Lung (tissue), 11 donors: ENCODE measurements at regions not wholly inside any gene's neighbourhood (a gene's known extent, or its start where the extent isn't known, plus 50 kb on each side); places are given as distances from the start of the nearest gene placed in this dataset.
"Not testable (repeated sequence)": the region's sequence is repeated elsewhere in the genome, so short reads cannot be mapped to it uniquely, and the experiment has no call there.

Experiments
- ATAC-seq: fragments of 200-7000 bp; cut with Tn5 transposase; one replicate; pipeline ENCODE4 v1.9.1; 2020; ENCODE audit warnings: moderate number of reproducible peaks; ENCODE audit not compliant: insufficient read depth, low FRiP score
- DNase-seq, 3 donors: peaks; one replicate each; pipeline ENCODE4 v3.0.0-alpha.2; 2013 to 2017
- H3K27ac ChIP-seq, 2 donors: one replicate each; pipeline ENCODE4 v1.5.1; 2013; ENCODE audit warnings: mild to moderate bottlenecking in 2 of 2, moderate library complexity in 2 of 2, control low read depth in 1 of 2, inconsistent platforms in 1 of 2, low read depth in 1 of 2, low read length in 1 of 2
- H3K27me3 ChIP-seq, 3 donors: one replicate each; pipeline ENCODE4 v1.5.1; 2013; ENCODE audit warnings: low read length in 2 of 3; ENCODE audit not compliant: control insufficient read depth in 3 of 3, insufficient read depth in 3 of 3
- H3K36me3 ChIP-seq, 4 donors: one replicate each; pipeline ENCODE4 v1.5.1; 2013; ENCODE audit warnings: low read length in 4 of 4, mild to moderate bottlenecking in 1 of 4, moderate library complexity in 1 of 4; ENCODE audit not compliant: control insufficient read depth in 4 of 4, insufficient read depth in 4 of 4
- H3K4me1 ChIP-seq, 5 donors: one replicate each; pipeline ENCODE4 v1.5.1; 2013; ENCODE audit warnings: low read length in 5 of 5, mild to moderate bottlenecking in 2 of 5, moderate library complexity in 1 of 5; ENCODE audit not compliant: control insufficient read depth in 5 of 5, insufficient read depth in 5 of 5
- H3K4me3 ChIP-seq: one replicate; pipeline ENCODE4 v1.5.1; 2013; ENCODE audit warnings: mild to moderate bottlenecking, control low read depth, moderate library complexity
- H3K9ac ChIP-seq, 2 donors: one replicate each; pipeline ENCODE4 v1.5.1; 2013; ENCODE audit warnings: low read length in 2 of 2, control low read depth in 1 of 2; ENCODE audit not compliant: insufficient read depth in 1 of 2
- H3K9me3 ChIP-seq, 4 donors: one replicate each; pipeline ENCODE4 v1.5.1; 2013; ENCODE audit warnings: low read length in 3 of 4, mild to moderate bottlenecking in 1 of 4, moderate library complexity in 1 of 4; ENCODE audit not compliant: control insufficient read depth in 4 of 4, insufficient read depth in 3 of 4
- CTCF ChIP-seq: IDR thresholded peaks from 2 replicates; pipeline ENCODE4 v1.5.1; 2012; ENCODE audit warnings: mild to moderate bottlenecking; ENCODE audit errors: control extremely low read depth, extremely low read depth
- WGBS, 2 donors: extraction: QIAGEN DNeasy Blood & Tissue Kit; methylation state at CpG; one replicate each; pipeline ENCODE4 v1.1.7; 2013; 5-methylcytosine and 5-hydroxymethylcytosine counted together
- donor health status: control.
- donor health status: control.
- donor health status: Bipolar disorder and iron deficiency.
- donor health status: healthy.
- donor health status: DM: yes; HTN: yes; CAD: no.

GRCh38 chr21:14040386-14040785 is 170.4 kb downstream of the LIPI start:
- Histone ChIP-seq H3K9me3 (no peaks in the 10 kb centered on the region), H3K36me3 (no peaks in the 10 kb centered on the region), H3K27ac (no peak overlapping the region), H3K4me3 (no peak overlapping the region), H3K27me3 (no peaks in the 10 kb centered on the region), H3K4me1 (peaks cover 0 to 2% (median 0%) of the 10 kb centered on the region in 5 donors), H3K9ac (no peak overlapping the region)
- ATAC-seq (no peak), DNase-seq (no peak)
- WGBS, 2 donors: 92 to 93% methylated on average over 2 of the region's 2 CpGs
- no peak for TF ChIP-seq CTCF

GRCh38 chr21:14028619-14029018 is 182.1 kb downstream of the LIPI start:
- not testable (repeated sequence) for H3K9ac ChIP-seq, H3K27ac ChIP-seq, H3K9me3 ChIP-seq, ATAC-seq, H3K4me3 ChIP-seq, H3K36me3 ChIP-seq, H3K4me1 ChIP-seq, H3K27me3 ChIP-seq
- DNase-seq: peak in 1 of 3 donors; percentile 6
- WGBS, 2 donors: 60 to 67% methylated on average over 2 of the region's 2 CpGs

DNA sequence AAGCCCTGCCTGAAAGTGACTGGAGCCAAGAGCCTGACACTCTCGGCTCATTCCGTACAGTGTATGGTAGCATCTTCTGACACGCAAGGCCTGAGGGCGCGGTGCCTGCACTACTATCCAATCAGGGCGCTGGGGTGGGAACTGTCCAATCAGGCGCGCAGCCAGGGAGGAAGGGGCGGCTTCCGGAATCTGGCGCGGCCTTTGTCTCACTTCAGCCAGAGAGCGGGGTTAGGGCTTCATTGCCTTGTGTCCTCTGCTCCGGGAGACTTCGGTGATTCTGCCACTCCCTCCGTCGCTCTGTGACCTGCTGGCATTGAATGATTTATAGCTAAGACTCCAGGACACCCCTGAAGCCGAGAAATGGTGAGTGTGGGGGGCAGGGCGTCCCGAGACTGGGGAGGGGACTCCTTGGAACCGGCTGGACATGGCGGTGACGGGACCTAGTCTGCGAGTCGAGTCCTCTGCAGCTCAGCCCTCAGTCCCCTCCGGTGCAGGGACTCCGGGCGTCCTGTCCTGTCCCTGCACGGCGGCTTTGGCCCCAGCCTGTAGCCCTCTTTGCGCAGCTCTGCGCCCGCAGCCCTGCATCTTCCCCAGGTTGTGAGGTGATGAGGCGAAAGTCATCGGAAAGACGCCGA is 183.4 kb downstream of the LIPI start:
- Histone ChIP-seq H3K4me3 (peak overlapping the region; percentile 36), H3K27ac (peak overlapping the region in 1 of 2 donors; percentile 53), H3K9ac (peak overlapping the region; percentile 58 to 74)
- ATAC-seq (peak; percentile 99), DNase-seq (peak; percentile 92 to 93 (median 92))
- not testable (repeated sequence) for H3K36me3 ChIP-seq, H3K9me3 ChIP-seq, H3K4me1 ChIP-seq, H3K27me3 ChIP-seq
- 0% methylated on average over 25 to 31 of the region's 37 CpGs for WGBS, 2 donors

DNA sequence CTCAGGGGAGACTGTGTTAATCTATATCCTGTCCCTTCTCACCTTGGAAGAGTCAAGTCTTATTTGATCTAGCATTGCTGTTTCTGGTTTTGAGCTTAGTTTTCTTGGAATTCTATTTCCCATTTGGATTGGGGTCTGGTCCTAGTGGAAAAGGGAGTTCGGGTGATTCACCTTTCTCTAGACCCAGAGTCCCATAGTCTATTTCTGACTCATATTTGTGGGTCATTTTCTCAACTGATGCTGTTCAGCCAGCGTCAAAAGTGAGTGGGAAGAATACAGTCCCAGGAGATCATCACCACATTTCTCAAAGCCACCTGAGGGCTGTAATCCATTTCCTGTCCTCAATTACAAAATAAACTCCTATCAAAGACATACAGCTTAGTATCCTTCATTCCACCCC is 190.6 kb downstream of the LIPI start:
- not testable (repeated sequence) for DNase-seq, H3K27me3 ChIP-seq, H3K4me3 ChIP-seq, H3K36me3 ChIP-seq, ATAC-seq, H3K9ac ChIP-seq, H3K27ac ChIP-seq, H3K9me3 ChIP-seq, H3K4me1 ChIP-seq
- WGBS, 2 donors: 70 to 77% methylated on average over 2 of the region's 2 CpGs

DNA sequence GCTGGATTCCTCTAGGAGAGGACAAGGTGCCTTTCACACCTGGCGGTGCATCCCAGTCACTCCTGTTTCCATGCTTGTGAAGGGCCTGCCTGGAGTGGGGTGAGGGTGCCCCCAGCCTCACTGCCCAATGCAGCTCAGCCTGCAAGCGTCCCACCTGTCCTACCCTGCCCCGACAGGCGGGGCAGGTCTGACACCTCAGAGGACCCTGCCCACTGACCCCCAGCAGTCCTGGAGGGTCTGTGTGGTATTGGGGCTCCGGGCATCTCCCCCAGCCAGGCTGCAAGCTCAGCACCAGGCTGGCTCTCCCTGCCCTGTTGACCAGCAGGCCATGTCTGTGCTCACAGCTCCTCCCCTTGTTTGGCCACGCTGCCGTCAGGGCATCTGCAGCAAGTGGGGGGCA is 194.9 kb downstream of the LIPI start:
- not testable (repeated sequence) for H3K9ac ChIP-seq, H3K36me3 ChIP-seq, DNase-seq, H3K9me3 ChIP-seq, H3K4me3 ChIP-seq, H3K27me3 ChIP-seq, ATAC-seq, H3K4me1 ChIP-seq, H3K27ac ChIP-seq
- 91 to 93% methylated on average over 6 to 7 of the region's 7 CpGs for WGBS, 2 donors

DNA sequence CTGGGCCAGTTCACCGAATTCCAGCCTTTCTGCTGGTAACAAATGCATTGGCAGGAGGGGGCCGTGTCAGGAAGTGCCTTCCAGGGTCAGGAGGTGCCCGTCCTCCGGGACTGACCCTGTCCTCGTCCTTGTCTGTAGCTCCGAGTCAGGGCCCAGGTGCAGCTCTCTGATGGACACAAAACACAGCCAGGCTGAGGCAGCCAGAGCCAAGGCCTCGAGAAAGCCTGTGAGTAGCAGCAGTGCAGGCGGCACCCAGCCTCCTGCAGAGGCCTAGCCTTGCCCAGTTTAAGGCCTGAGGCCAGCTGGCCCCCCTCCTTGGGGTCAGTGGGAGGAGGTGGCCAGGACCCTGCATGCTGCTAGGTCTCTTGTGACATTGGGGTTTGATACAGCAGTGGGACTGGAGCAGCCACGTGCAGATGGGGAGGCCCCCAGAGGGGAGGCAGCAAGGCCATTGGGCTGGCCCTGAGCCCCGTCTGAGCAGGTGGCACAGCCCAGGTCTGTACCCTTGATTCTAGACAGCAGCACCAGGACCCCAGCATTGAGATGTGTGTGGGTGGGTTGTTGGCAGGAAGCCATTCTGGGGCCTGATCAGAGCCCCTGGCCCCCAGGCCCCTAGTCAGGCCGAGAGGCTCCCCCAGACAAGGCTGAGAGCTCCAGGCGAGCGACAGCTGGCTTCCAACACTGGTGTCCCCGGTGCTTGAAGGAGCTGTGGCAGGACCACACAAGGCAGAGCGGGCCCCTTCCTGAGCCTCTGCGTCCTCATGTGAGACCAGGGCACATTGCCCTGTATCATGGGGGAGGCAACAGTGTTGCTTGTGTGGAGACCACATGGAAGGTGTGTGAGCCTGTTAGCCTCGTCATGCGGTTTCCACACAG is 196.9 kb downstream of the LIPI start:
- ATAC-seq, H3K27me3 ChIP-seq, H3K9me3 ChIP-seq, H3K27ac ChIP-seq, DNase-seq, H3K4me3 ChIP-seq, H3K9ac ChIP-seq, H3K36me3 ChIP-seq, H3K4me1 ChIP-seq: not testable (repeated sequence)
- WGBS, 2 donors: 84 to 91% methylated on average over 18 of the region's 18 CpGs
